HUES48 (cell line): ENCODE measurements at regions not wholly inside any gene's neighbourhood (a gene's known extent, or its start where the extent isn't known, plus 50 kb on each side); places are given as distances from the start of the nearest gene placed in this dataset.
A peak's percentile ranks its signal among the peaks of the same experiment; 100 is the strongest.

Experiments used
- H3K27ac ChIP-seq: one replicate; pipeline ENCODE4 v1.7.0; 2013; ENCODE audit warnings: low read depth, low read length, inconsistent platforms
- H3K27me3 ChIP-seq: 2 replicates; pipeline ENCODE4 v1.6.1; 2013; ENCODE audit warnings: mild to moderate bottlenecking, low read length; ENCODE audit not compliant: control insufficient read depth, insufficient read depth
- H3K36me3 ChIP-seq: 2 replicates; pipeline ENCODE4 v1.6.1; 2013; ENCODE audit warnings: low read length; ENCODE audit not compliant: control insufficient read depth, insufficient read depth
- H3K4me1 ChIP-seq: 2 replicates; pipeline ENCODE4 v1.6.1; 2013; ENCODE audit warnings: mild to moderate bottlenecking, low read length; ENCODE audit not compliant: control insufficient read depth, insufficient read depth
- H3K4me3 ChIP-seq: 2 replicates; pipeline ENCODE4 v1.5.1; 2013; ENCODE audit warnings: mild to moderate bottlenecking, low read depth, low read length
- H3K9ac ChIP-seq: 2 replicates; pipeline ENCODE4 v1.6.1; 2013; ENCODE audit warnings: mild to moderate bottlenecking, low read depth, low read length, moderate library complexity
- H3K9me3 ChIP-seq: 2 replicates; pipeline ENCODE4 v1.6.1; 2013; ENCODE audit warnings: low read length; ENCODE audit not compliant: control insufficient read depth, insufficient read depth

DNA sequence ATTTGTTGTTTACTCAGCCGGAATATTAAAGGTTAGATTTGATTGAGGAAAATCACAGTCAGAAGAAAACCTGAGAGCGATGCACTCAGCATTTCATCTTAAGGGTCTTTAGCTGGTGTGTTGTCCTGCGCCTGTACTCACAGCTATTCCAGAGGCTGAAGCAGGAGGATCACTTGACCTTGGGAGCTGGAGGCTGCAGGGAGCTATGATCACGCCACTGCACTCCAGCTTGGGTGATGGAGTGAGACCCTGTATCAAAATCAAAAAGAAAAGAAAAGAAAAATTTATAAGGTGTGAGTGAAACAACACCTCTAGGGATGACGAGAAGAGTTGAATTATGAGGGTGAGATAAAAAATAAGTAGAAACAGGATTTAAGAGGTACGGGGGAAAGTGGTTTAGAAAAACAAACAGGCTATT lies 165.0 kb downstream of the TRIM27 start:
- Histone ChIP-seq H3K27me3 (peaks cover 46% of the 10 kb centered on the region), H3K4me3 (peak overlapping the region; percentile 79), H3K36me3 (no peaks in the 10 kb centered on the region), H3K27ac (no peak overlapping the region), H3K4me1 (0 out of 2 replicates have a peak, but pooled peaks cover 7% of the 10 kb centered on the region), H3K9me3 (no peaks in the 10 kb centered on the region), H3K9ac (no peak overlapping the region)

DNA sequence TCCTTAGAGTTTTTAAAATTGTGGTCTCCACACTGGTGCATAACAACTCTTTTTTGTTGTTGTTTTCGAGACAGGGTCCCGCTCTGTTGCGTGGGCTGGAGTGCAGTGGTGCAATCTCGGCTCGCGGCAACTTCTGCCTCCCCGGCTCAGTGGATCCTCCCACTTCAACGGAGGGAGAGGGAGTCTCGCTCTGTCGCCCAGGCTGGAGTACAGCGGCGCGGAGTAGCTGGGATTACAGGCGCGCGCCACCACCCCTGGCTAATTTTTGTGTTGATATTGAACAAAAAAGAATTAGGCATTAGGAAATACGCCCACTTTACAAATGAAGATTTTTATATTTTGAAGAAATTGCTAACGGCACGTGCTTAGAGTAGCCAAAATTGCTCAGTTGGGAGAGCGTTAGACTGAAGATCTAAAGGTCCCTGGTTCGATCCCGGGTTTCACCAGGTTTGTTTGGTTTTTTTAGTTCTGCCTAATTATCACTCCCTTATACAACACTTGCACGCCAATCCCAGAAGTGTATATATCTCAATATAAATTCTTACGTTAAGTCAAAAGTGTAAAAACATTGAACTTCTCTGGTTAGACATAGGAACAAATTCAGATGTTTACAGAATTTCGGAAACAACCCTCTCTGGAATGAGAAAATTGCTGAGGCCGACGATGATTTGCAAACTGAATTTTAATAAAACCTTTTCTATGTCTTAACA lies 159.6 kb downstream of the TRIM27 start:
- Histone ChIP-seq H3K4me1 (peaks cover 34% of the 10 kb centered on the region), H3K36me3 (no peaks in the 10 kb centered on the region), H3K9ac (no peak overlapping the region), H3K27ac (no peak overlapping the region), H3K4me3 (peak overlapping the region; percentile 70), H3K9me3 (no peaks in the 10 kb centered on the region), H3K27me3 (peaks cover 87% of the 10 kb centered on the region)

DNA sequence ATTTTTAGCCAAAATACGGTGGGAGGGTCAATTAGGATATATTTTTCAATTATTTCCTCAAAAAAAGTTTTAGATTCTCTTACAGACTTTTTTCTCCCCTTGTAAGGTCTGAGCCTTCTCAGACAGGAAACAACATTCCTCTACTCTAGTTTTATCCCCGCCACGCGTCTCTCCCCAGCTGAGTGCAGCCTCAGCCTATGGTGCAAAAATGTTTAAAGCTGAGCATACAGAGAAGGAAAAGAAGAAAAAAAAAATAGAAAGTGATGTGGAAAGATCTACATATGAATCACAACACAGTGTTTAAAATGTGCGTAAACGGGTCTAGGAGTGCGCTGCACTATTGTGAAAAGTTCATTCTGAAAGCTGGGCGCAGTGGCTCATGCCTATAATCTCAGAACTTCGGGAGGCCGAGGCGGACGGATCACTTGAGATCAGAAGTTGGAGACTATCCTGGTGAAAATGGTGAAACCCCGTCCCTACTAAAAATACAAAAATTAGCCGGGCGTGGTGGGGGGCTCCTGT lies 159.0 kb downstream of the TRIM27 start:
- H3K9ac ChIP-seq = no peak overlapping the region
- H3K9me3 ChIP-seq = no peaks in the 10 kb centered on the region
- H3K27me3 ChIP-seq = peaks cover 89% of the 10 kb centered on the region
- no peaks in the 10 kb centered on the region for H3K36me3 ChIP-seq
- H3K27ac ChIP-seq = no peak overlapping the region
- H3K4me3 ChIP-seq = peak overlapping the region; percentile 70
- peaks cover 39% of the 10 kb centered on the region for H3K4me1 ChIP-seq

DNA sequence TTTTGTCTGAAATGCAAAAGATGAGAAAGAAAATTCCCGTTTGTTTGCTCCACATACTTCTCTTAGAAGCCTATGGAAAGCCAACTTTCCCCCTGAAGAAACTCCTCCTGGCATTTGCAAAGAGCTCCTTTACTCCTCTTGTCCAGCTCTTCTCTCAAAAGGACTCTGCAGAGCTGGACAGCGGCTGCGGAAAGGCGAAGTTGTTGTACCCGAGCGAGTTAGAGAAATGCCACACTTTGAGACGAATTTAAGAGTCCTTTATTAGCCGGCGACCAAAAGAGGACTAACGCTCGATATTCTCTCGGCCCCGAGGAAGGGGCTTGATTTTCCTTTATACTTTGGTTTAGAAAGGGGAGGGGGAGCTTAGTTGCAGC lies 157.8 kb downstream of the TRIM27 start:
- H3K9me3 ChIP-seq = no peaks in the 10 kb centered on the region
- no peaks in the 10 kb centered on the region for H3K36me3 ChIP-seq
- H3K27ac ChIP-seq = no peak overlapping the region
- peak overlapping the region; percentile 57 for H3K4me3 ChIP-seq
- H3K4me1 ChIP-seq = peaks cover 49% of the 10 kb centered on the region
- H3K9ac ChIP-seq = no peak overlapping the region
- peaks cover 98% of the 10 kb centered on the region for H3K27me3 ChIP-seq

DNA sequence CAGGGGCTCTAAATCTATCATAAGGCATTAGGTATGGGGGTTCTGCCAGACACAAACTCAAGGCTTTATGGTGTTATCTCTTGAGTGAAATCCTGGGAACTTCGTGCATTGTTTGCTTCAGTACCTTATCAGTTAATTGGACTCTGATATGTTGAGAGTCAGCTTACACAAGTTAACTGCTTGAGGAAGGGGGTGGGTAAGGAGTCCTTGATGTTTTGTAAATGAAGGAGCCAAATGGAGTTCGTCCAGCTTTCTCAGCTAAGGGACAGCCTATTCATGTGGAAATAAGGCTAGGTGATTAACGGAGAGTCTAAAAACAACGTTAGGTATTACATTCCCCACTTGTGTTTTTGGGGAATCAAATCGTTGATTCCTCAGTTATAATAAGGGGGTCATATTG lies 157.4 kb downstream of the TRIM27 start:
- H3K9ac ChIP-seq = no peak overlapping the region
- H3K27ac ChIP-seq = no peak overlapping the region
- no peaks in the 10 kb centered on the region for H3K36me3 ChIP-seq
- H3K4me1 ChIP-seq = peaks cover 49% of the 10 kb centered on the region
- H3K4me3 ChIP-seq = peak overlapping the region; percentile 57; the same call in 1 of the 2 replicates
- H3K27me3 ChIP-seq = peaks cover 100% of the 10 kb centered on the region
- no peaks in the 10 kb centered on the region for H3K9me3 ChIP-seq

DNA sequence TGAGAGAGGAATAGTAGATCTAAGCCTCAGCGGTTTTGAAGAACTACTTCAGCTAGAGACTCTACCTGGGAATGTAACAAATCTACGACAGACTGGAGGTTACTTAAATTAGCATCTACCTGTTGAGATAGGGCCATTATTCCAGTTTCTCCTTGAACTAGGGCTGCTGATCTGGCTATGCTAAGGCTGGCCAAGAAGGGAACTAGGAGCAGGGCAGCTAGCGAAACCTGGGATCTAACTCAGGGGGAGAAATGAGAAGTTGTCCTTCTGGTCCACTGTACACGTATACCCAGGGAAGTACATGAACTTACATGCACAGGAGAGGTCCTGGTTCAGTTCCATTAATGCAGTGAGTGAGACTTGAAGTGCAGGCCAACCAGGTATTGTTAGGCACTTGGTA lies 156.7 kb downstream of the TRIM27 start:
- H3K27me3 ChIP-seq = peaks cover 100% of the 10 kb centered on the region

DNA sequence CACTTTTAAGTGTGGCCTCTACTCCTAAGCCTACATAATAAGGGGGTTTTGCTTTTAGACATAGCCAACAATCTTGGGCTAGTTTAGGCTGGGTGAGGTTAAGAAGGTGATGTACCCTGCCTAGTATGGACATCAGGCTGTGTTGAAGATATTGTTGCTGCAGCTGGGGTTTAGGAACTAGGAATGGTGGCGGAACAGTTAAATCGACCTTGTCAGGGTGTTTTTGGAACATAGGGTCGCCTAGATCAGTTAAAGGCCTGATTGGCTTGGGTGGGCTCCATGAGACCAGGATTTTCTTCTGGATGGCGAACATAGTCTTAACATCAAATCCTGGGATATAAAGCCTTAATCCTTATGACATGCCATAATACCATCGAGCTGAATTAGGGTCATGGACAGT lies 156.1 kb downstream of the TRIM27 start:
- Histone ChIP-seq H3K4me1 (peaks cover 56% of the 10 kb centered on the region), H3K9ac (no peak overlapping the region), H3K4me3 (no peak overlapping the region), H3K36me3 (no peaks in the 10 kb centered on the region), H3K9me3 (no peaks in the 10 kb centered on the region), H3K27ac (no peak overlapping the region), H3K27me3 (peaks cover 100% of the 10 kb centered on the region)

More for the DNA sequence above, 156.7 kb downstream of the TRIM27 start:
- Histone ChIP-seq H3K9ac (no peak overlapping the region), H3K27ac (no peak overlapping the region), H3K36me3 (no peaks in the 10 kb centered on the region), H3K4me3 (no peak overlapping the region; the same call in 1 of the 2 replicates), H3K9me3 (no peaks in the 10 kb centered on the region), H3K4me1 (peaks cover 53% of the 10 kb centered on the region)

DNA sequence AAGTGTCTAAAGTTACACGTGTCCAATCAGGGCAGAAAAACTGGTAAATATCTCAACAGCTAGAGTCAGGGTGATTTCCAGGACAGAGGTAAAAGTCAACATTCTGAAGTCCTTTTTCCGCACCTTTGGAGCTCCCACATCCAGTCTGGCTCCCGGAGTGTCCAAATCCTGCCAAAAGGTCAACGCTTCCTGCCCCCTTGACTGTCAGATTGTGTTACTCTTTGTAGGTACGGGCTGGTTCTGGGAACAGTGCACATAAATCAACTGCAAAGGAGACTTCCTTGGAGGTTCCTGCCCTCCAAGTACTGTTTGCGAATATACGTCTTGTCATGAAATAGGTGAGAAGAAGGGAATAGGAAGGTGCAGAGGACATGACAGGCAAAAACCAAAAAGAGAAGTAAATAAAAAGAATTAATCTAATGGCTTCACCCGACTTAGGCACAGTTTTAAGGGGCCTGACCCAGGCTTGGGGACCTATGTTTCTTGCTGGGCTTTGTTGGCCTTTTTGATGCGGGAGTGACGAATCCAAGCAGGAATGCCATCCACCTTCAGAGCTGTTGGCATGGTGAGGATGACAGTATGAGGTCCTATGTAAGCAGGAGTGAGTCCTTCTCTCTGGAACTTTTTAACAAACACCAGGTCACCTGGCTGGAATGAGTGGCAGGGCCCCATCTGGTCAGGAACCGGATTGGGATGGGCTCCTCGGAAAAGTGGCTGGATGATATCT lies 155.4 kb downstream of the TRIM27 start:
- peaks cover 61% of the 10 kb centered on the region for H3K4me1 ChIP-seq
- no peak overlapping the region for H3K27ac ChIP-seq
- H3K36me3 ChIP-seq = no peaks in the 10 kb centered on the region
- H3K9ac ChIP-seq = no peak overlapping the region
- peaks cover 100% of the 10 kb centered on the region for H3K27me3 ChIP-seq
- H3K4me3 ChIP-seq = no peak overlapping the region
- H3K9me3 ChIP-seq = no peaks in the 10 kb centered on the region

DNA sequence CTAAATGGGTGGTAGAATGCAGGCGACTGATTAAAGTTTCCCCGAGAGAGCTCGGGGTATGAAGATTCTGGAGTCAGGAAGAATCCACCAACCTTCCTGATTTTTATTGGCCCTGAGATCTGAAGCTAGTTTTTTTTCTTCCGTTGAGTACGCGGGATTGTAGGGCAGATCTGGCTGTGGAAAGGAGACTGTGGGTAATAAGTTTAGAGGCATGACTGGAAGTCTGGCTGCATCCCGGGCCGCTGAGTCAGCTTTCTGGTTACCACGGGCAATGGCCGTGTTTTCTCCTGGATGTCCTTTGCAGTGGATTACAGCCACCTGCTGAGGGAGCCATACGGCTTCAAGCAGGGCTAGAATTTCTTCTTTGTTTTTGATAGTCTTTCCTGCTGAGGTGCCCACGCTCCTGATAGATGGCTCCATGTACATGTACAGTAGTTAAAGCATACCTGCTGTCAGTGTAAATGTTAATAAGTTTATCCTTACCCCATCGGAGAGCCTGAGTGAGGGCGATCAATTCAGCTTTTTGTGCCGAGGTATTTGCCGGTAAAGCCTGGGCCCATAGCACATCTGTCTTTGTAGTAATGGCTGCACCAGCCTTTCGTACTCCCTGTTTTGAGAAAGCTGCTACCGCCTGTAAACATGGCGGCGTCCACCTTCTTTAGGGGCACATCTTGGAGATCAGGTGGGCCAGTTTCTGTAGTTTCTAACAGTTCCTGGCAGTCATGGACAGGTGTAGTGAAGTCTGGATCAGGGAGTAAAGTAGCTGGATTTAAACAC lies 154.0 kb downstream of the TRIM27 start:
- Histone ChIP-seq H3K36me3 (no peaks in the 10 kb centered on the region), H3K4me3 (peak overlapping the region; percentile 14), H3K27ac (no peak overlapping the region), H3K27me3 (peaks cover 100% of the 10 kb centered on the region), H3K9ac (no peak overlapping the region), H3K4me1 (peaks cover 60% of the 10 kb centered on the region), H3K9me3 (no peaks in the 10 kb centered on the region)

DNA sequence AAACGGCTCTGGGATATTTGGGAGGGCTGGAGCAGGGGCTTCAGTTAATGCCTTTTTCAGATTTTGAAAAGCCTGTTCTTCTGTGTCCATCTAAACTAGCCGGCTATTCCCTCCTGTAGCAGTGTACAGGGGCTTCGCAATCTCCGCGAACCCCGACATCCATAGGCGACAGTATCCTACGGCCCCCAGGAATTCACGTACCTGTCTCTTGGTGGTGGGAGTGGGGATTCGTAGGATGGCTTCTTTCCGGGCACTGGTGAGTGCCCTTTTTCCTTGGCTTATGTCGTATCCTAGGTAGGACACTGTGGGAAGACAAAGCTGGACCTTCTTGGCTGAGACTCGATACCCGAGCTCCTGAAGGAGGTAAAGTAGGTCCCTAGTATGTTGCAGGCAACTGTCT lies 153.1 kb downstream of the TRIM27 start:
- H3K36me3 ChIP-seq = no peaks in the 10 kb centered on the region
- H3K4me3 ChIP-seq = no peak overlapping the region
- peaks cover 100% of the 10 kb centered on the region for H3K27me3 ChIP-seq
- H3K9me3 ChIP-seq = no peaks in the 10 kb centered on the region
- no peak overlapping the region for H3K27ac ChIP-seq
- no peak overlapping the region for H3K9ac ChIP-seq
- peaks cover 60% of the 10 kb centered on the region for H3K4me1 ChIP-seq
